GM06990 (cell line): ENCODE measurements at regions not wholly inside any gene's neighbourhood (a gene's known extent, or its start where the extent isn't known, plus 50 kb on each side); places are given as distances from the start of the nearest gene placed in this dataset.

Experiments
- DNase-seq: peaks from one replicate; pipeline ENCODE4 v3.0.0-alpha.2; 2011; ENCODE audit not compliant: insufficient read length; ENCODE audit errors: extremely low read depth
- H3K27me3 ChIP-seq: replicated peaks from 2 replicates; pipeline ENCODE4 v1.6.0; 2011; ENCODE audit warnings: low read length; ENCODE audit not compliant: control insufficient read depth, insufficient read depth
- H3K36me3 ChIP-seq: 2 replicates; pipeline ENCODE4 v1.5.1; 2011; ENCODE audit warnings: low read length; ENCODE audit not compliant: control insufficient read depth, insufficient read depth
- H3K4me3 ChIP-seq: replicated peaks from 2 replicates; pipeline ENCODE4 v1.5.1; 2011; ENCODE audit warnings: low read depth, mild to moderate bottlenecking, control low read depth, low read length
- TF ChIP-seq, protein P1 (sequence below): IDR thresholded peaks from 2 replicates; pipeline ENCODE4 v1.5.1; 2011; ENCODE audit warnings: low read length, control low read depth, mild to moderate bottlenecking, inconsistent platforms; ENCODE audit not compliant: insufficient read depth, poor library complexity, severe bottlenecking

DNA sequence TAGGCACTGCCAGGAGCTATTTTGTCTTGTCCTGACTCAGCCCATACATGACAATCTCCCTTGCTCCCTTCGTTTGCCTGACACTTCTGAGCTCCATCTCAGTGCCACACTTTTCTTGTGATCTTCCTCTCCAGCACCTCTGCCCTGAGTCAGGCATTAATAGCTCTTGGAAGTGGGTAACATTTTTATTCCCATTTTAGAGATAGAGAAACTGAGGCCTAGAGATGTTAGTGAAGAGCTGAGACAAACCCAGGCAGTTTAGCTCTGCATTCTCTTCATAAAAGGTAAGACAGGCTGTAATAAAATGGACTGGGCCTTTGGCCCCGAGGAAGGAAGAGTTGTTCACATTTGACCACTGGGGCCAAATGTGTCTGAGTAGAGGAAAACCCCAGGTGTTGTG is 167.4 kb downstream of the DHX35 start:
- Histone ChIP-seq H3K4me3 (no peak overlapping the region), H3K36me3 (no peaks in the 10 kb centered on the region), H3K27me3 (no peaks in the 10 kb centered on the region; the same call in 1 of the 2 replicates)
- TF ChIP-seq, protein P1, sequence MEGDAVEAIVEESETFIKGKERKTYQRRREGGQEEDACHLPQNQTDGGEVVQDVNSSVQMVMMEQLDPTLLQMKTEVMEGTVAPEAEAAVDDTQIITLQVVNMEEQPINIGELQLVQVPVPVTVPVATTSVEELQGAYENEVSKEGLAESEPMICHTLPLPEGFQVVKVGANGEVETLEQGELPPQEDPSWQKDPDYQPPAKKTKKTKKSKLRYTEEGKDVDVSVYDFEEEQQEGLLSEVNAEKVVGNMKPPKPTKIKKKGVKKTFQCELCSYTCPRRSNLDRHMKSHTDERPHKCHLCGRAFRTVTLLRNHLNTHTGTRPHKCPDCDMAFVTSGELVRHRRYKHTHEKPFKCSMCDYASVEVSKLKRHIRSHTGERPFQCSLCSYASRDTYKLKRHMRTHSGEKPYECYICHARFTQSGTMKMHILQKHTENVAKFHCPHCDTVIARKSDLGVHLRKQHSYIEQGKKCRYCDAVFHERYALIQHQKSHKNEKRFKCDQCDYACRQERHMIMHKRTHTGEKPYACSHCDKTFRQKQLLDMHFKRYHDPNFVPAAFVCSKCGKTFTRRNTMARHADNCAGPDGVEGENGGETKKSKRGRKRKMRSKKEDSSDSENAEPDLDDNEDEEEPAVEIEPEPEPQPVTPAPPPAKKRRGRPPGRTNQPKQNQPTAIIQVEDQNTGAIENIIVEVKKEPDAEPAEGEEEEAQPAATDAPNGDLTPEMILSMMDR, result no peak
- DNase-seq, result no peak

DNA sequence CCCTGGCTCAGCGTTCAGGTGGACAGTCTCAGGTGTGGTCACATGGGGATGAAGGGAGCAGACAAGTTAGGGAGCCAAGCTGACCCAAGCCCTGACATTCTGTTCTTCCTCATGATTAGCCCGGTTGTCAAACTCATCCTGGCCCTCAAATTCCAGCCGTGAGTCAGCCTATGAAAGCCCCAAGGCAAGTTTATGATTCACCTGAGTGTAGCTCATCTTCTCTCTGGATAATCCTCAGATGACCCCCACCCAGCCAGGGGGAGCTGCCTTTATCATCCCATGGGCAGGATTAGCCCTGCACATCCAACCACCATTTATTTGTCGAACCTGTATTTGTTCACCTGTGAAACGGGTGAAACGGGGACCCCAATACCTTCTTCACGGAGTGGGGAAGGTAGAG is 161.9 kb downstream of the DHX35 start:
- Histone ChIP-seq H3K4me3 (no peak overlapping the region), H3K27me3 (peaks cover 3% of the 10 kb centered on the region; the same call in 1 of the 2 replicates), H3K36me3 (no peaks in the 10 kb centered on the region)
- TF ChIP-seq, protein P1, result no peak
- no peak for DNase-seq

DNA sequence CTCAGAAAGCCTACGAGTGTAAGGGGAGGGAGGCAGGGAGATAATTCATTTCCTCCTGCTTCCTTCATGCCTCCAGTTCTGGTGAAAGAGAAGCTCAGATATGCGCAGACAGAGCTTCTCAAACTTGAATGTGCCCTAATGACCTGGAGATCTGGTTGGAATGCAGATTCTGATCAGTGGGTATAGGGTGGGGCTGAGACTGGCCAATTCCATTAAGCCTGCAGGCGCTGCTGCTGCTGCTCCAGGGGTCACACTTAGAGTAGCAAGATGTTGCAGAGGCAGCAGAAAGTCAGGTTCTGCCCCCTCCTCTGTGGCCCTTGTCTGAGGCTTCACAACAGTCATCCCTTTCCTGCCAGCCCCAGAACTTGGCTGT is 161.0 kb downstream of the DHX35 start:
- no peak overlapping the region for H3K4me3 ChIP-seq
- TF ChIP-seq, protein P1, result no peak
- DNase-seq, result no peak
- H3K36me3 ChIP-seq, result no peaks in the 10 kb centered on the region
- peaks cover 3% of the 10 kb centered on the region; the same call in 1 of the 2 replicates for H3K27me3 ChIP-seq

DNA sequence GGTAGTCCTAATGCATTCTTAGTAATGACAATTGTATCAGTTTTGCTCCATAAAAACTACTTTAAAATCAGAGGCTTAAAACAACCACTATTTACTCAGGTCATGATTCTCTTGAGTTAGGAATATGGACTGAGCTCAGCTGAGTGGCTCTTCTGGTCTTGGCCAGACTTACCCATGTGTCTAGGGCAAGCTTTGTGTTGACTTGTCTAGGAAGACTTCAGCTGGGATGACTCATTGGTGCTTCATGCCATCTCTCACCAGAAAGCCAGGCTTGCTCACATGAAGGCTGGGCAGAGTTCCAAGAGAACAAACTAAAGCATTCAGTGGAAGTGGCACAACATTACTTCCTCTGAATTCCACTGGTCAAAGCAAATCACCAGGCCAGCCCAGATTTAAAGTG is 155.3 kb downstream of the DHX35 start:
- H3K36me3 ChIP-seq, result no peaks in the 10 kb centered on the region
- H3K27me3 ChIP-seq, result peaks cover 3% of the 10 kb centered on the region; the same call in 1 of the 2 replicates
- DNase-seq, result no peak
- TF ChIP-seq, protein P1, result no peak
- H3K4me3 ChIP-seq, result no peak overlapping the region

DNA sequence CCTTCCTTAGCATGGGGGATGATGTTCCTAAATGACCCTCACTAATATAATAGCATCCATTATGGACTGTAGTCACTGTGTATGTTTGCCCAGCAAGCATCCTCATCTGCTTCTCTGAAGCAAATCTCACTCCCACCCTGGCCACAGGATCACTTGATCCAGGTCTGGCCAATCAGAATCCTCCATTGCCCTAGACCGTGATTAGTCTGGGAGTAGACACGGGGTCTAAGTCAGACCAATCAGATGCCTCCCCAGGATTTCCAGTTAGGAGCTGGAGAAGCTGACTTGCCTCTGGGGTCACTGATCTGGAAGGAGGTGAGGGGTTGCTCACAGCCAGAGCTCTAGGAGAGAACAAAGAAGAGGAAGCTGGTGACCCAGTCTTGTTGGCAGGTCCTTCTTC is 153.9 kb downstream of the DHX35 start:
- TF ChIP-seq, protein P1, result no peak
- Histone ChIP-seq H3K4me3 (no peak overlapping the region), H3K36me3 (no peaks in the 10 kb centered on the region), H3K27me3 (no peaks in the 10 kb centered on the region)
- no peak for DNase-seq

DNA sequence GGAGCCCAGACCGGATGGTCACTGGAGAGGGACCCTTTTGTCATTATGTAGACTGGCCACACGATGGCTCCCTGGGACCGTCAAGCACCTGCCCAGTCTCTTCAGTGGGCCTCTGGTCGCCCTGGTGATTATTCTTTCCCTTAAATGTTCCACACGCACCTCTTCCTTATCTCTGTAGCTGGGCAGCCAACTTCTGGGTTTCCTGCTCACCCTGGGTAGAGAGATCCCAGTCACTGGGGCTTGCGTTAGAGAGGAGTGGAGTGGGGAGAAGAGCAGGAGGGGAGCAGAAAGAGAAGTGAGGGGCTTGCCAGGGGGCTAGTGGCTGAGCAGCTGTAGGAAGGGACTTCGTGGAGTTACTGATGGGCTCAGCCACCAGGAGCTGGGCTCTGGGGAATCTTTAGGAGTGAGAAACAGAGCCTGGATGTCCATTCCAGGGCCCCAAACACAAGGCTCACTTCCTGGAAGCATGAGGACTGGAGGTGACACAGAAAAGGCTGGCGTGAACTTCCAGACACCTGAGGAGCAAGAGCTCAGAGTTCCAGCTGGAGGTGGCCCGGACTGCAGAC is 150.1 kb downstream of the DHX35 start:
- TF ChIP-seq, protein P1, result peak; percentile 55
- Histone ChIP-seq H3K4me3 (no peak overlapping the region), H3K27me3 (no peaks in the 10 kb centered on the region), H3K36me3 (no peaks in the 10 kb centered on the region)
- DNase-seq, result no peak
